ENCODE measurements at regions not wholly inside any gene's neighbourhood (a gene's known extent, or its start where the extent isn't known, plus 50 kb on each side); places are given as distances from the start of the nearest gene placed in this dataset.

DNA sequence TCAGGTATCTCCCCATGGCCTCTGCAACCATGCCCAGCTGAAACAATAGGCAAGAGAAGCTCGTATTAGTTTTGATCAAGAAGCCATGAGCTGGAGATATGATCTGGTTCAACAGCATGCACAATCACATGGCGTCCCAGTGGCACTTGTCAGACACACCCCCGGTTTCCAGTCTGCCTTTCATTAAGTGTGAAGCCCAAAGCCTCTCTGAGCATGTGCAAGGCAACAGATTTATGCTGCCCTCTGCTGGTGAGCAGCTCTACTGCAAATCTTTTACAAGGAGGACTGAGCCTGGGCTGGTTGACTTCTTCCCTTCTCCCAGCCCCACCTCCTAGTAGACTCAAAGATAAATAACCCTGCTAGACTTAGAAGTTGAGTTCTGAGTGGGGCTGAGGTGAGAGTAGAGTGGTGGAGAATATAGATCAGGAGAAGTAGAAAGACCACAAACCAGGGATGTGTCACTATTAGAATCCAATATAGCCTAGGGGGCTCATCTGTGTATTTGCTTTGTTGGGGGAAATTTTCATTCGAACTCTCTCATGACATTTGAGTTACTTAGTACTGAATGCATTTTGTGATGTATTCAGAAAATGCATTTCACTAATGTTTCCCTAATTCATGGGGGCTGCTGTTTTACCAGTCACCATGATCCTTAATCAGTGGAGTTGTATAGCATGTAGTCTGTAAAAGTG, 53.7 kb upstream of the MBIP start:
- Mint-ChIP-seq H3K4me3 (ENCODE audit: low read depth, unreplicated experiment) (no peak overlapping the region), H3K27ac (ENCODE audit: unreplicated experiment) (no peak overlapping the region), H3K36me3 (ENCODE audit: insufficient read depth, unreplicated experiment) (no peaks in the 10 kb centered on the region), H3K9me3 (ENCODE audit: low read depth, unreplicated experiment) (no peaks in the 10 kb centered on the region), H3K27me3 (ENCODE audit: unreplicated experiment) (peaks cover 18% of the 10 kb centered on the region), H3K4me1 (ENCODE audit: low read depth, unreplicated experiment) (peaks cover 8% of the 10 kb centered on the region)
- TF ChIP-seq, protein P1, sequence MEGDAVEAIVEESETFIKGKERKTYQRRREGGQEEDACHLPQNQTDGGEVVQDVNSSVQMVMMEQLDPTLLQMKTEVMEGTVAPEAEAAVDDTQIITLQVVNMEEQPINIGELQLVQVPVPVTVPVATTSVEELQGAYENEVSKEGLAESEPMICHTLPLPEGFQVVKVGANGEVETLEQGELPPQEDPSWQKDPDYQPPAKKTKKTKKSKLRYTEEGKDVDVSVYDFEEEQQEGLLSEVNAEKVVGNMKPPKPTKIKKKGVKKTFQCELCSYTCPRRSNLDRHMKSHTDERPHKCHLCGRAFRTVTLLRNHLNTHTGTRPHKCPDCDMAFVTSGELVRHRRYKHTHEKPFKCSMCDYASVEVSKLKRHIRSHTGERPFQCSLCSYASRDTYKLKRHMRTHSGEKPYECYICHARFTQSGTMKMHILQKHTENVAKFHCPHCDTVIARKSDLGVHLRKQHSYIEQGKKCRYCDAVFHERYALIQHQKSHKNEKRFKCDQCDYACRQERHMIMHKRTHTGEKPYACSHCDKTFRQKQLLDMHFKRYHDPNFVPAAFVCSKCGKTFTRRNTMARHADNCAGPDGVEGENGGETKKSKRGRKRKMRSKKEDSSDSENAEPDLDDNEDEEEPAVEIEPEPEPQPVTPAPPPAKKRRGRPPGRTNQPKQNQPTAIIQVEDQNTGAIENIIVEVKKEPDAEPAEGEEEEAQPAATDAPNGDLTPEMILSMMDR (IDR thresholded peaks at IDR 0.05; ENCODE audit: unreplicated experiment): peak; percentile 66
- intact Hi-C loops (cut with micrococcal nuclease; ENCODE audit: unreplicated experiment): loop anchor here (1.0 to 2.0 kb wide), 5 partner anchors 133 to 495 kb away; no protein-coding TSS in a partner anchor
- peak; percentile 82 for DNase-seq
- CTCF ChIA-PET: interaction anchor here (0.8 to 2.4 kb wide), 5 partner anchors 54 to 304 kb away, joined by 4 to 36 read pairs (median 4); partner anchors contain the start of gene MBIP
- BruUV-seq (replicated peaks): no TSS peak
